ENCODE measurements at regions not wholly inside any gene's neighbourhood (a gene's known extent, or its start where the extent isn't known, plus 50 kb on each side); places are given as distances from the start of the nearest gene placed in this dataset.

- TF ChIP-seq FOXM1 (IDR thresholded peaks at IDR 0.05; ENCODE audit: borderline replicate concordance) = no peak
- no peak for TF ChIP-seq BHLHE40 (IDR thresholded peaks at IDR 0.05; ENCODE audit: borderline replicate concordance)
- no peak for TF ChIP-seq ARNT (IDR thresholded peaks at IDR 0.05)
- TF ChIP-seq PKNOX1 (IDR thresholded peaks at IDR 0.05) = no peak
- TF ChIP-seq FOXK2 (IDR thresholded peaks at IDR 0.05) = no peak
- TF ChIP-seq HDGF (IDR thresholded peaks at IDR 0.05; ENCODE audit: borderline replicate concordance) = no peak
- no peak for TF ChIP-seq L3MBTL2 (conservative IDR thresholded peaks at IDR 0.05)
These were observed 53.8 kb upstream of the BET1 start for GRCh38 chr7:94057955-94058354.
